PC-9 (cell line): ENCODE measurements at regions not wholly inside any gene's neighbourhood (a gene's known extent, or its start where the extent isn't known, plus 50 kb on each side); places are given as distances from the start of the nearest gene placed in this dataset.

Experiments used
- BruUV-seq: library from RNA; stranded (reverse); fragments of 400-500 nt; replicated peaks from 2 replicates; lab custom pipeline; 2021; lab: Mats Ljungman, UMichigan
- CTCF ChIA-PET: fragments of 300-600 bp; sonication (Branson Sonifier 250); formaldehyde crosslinking; loops from one replicate; lab custom pipeline; 2022; ENCODE audit warnings: antibody characterized with exemption; lab: Charles Lee
- POLR2A ChIA-PET: fragments of 300-600 bp; sonication (Branson Sonifier 250); formaldehyde crosslinking; loops from one replicate; lab custom pipeline; 2022; ENCODE audit warnings: antibody characterized with exemption; ENCODE audit not compliant: unreplicated experiment; lab: Charles Lee
- DNase-seq, 2 experiments: peaks; one replicate each; pipeline versions ENCODE4 v3.0.0 to v3.0.0-alpha.2; 2015 to 2022; ENCODE audit warnings: mixed read lengths in 1 of 2
- H2AFZ ChIP-seq: fragments of 200-600 bp; sonication (generic); 2 replicates; pipeline ENCODE4 v1.8.1; 2017; ENCODE audit warnings: antibody characterized with exemption
- H3F3A ChIP-seq: fragments of 200-600 bp; sonication (generic); 2 replicates; pipeline ENCODE4 v1.8.1; 2017; ENCODE audit warnings: antibody characterized with exemption, mild to moderate bottlenecking, low read depth; ENCODE audit not compliant: insufficient read depth
- H3K27ac ChIP-seq: fragments of 200-600 bp; sonication (generic); 2 replicates; pipeline ENCODE4 v1.6.1; 2016; ENCODE audit warnings: mixed run types
- H3K27me3 ChIP-seq: fragments of 200-600 bp; sonication (generic); 2 replicates; pipeline ENCODE4 v1.6.1; 2016; ENCODE audit warnings: low read depth, mixed run types; ENCODE audit not compliant: insufficient read depth
- H3K36me3 ChIP-seq: fragments of 200-600 bp; sonication (generic); 2 replicates; pipeline ENCODE4 v1.6.1; 2016; ENCODE audit warnings: low read depth, mixed run types
- H3K4me1 ChIP-seq: fragments of 200-600 bp; sonication (generic); replicated peaks from 2 replicates; pipeline ENCODE4 v1.6.1; 2016; ENCODE audit warnings: mixed run types; ENCODE audit not compliant: insufficient read depth
- H3K4me2 ChIP-seq: fragments of 200-600 bp; sonication (generic); 2 replicates; pipeline ENCODE4 v1.6.1; 2017; ENCODE audit warnings: mixed run types
- H3K4me3 ChIP-seq: fragments of 200-600 bp; sonication (generic); 2 replicates; pipeline ENCODE4 v1.6.1; 2016; ENCODE audit warnings: mixed run types
- H3K79me2 ChIP-seq: fragments of 200-600 bp; sonication (generic); 2 replicates; pipeline ENCODE4 v1.6.1; 2017; ENCODE audit warnings: low read depth, mixed run types
- H3K9me2 ChIP-seq: fragments of 200-600 bp; sonication (generic); 2 replicates; pipeline ENCODE4 v1.8.1; 2017; ENCODE audit warnings: mild to moderate bottlenecking; ENCODE audit not compliant: insufficient read depth
- H3K9me3 ChIP-seq: fragments of 200-600 bp; sonication (generic); 2 replicates; pipeline ENCODE4 v1.8.1; 2016; ENCODE audit warnings: low read depth; ENCODE audit not compliant: insufficient read depth
- H4K20me1 ChIP-seq: fragments of 200-600 bp; sonication (generic); 2 replicates; pipeline ENCODE4 v1.8.1; 2017; ENCODE audit not compliant: insufficient read depth
- EZH2 ChIP-seq: fragments of 200-600 bp; sonication (generic); IDR thresholded peaks from 2 replicates; pipeline ENCODE4 v1.8.0; 2017; ENCODE audit warnings: antibody characterized with exemption, low read depth
- intact Hi-C: fragments of 100-400 bp; cut with micrococcal nuclease; formaldehyde crosslinking; loops from one replicate; pipeline ENCODE4 v1.10.0; 2022; ENCODE audit not compliant: unreplicated experiment
- TF ChIP-seq, protein P1 (sequence below): fragments of 200-600 bp; sonication (generic); conservative IDR thresholded peaks from 2 replicates; pipeline ENCODE4 v1.6.1; 2017; ENCODE audit warnings: mixed run types, antibody characterized with exemption, mild to moderate bottlenecking, moderate library complexity

DNA sequence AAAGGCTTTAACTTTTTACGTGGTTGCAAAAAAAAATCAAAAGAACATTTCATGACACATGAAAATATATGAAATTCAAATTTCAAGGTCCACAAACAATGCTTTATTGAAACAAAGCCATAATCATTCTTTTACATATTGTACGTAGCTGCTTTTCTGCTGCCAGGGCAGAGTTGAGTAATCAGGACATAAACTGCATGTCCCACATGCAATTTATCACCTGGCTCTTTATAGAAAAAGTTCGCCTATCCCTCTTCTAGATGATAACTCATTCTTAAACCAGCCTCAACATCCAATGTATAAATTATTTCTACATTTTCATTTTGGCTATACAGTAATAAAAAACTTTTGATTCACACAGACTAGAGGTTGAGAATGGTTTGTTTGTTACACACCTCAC, 154.9 kb downstream of the AXIN2 start:
- H3K27me3 ChIP-seq, result no peaks in the 10 kb centered on the region
- no peak for TF ChIP-seq EZH2
- CTCF ChIA-PET, result no interaction called here

GRCh38 chr17:65405563-65405962, 155.9 kb downstream of the AXIN2 start:
- no peak overlapping the region for H3K4me2 ChIP-seq
- CTCF ChIA-PET, result no interaction called here
- POLR2A ChIA-PET, result no interaction called here
- no peaks in the 10 kb centered on the region for H3K4me1 ChIP-seq
- no peak overlapping the region for H2AFZ ChIP-seq
- H3F3A ChIP-seq, result no peaks in the 10 kb centered on the region; the same call in 1 of the 2 replicates
- no peaks in the 10 kb centered on the region for H3K9me3 ChIP-seq
- DNase-seq, result no peak
- H3K9me2 ChIP-seq, result no peaks in the 10 kb centered on the region
- no TSS peak for BruUV-seq
- H3K79me2 ChIP-seq, result no peaks in the 10 kb centered on the region
- no peak overlapping the region for H3K27ac ChIP-seq
- H3K27me3 ChIP-seq, result no peaks in the 10 kb centered on the region
- TF ChIP-seq, protein P1, sequence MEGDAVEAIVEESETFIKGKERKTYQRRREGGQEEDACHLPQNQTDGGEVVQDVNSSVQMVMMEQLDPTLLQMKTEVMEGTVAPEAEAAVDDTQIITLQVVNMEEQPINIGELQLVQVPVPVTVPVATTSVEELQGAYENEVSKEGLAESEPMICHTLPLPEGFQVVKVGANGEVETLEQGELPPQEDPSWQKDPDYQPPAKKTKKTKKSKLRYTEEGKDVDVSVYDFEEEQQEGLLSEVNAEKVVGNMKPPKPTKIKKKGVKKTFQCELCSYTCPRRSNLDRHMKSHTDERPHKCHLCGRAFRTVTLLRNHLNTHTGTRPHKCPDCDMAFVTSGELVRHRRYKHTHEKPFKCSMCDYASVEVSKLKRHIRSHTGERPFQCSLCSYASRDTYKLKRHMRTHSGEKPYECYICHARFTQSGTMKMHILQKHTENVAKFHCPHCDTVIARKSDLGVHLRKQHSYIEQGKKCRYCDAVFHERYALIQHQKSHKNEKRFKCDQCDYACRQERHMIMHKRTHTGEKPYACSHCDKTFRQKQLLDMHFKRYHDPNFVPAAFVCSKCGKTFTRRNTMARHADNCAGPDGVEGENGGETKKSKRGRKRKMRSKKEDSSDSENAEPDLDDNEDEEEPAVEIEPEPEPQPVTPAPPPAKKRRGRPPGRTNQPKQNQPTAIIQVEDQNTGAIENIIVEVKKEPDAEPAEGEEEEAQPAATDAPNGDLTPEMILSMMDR, result no peak
- TF ChIP-seq EZH2, result no peak
- H4K20me1 ChIP-seq, result no peaks in the 10 kb centered on the region
- no peaks in the 10 kb centered on the region for H3K36me3 ChIP-seq
- no peak overlapping the region for H3K4me3 ChIP-seq
- intact Hi-C loops, result no loop called here

More for the DNA sequence above, 154.9 kb downstream of the AXIN2 start:
- intact Hi-C loops, result no loop called here
- DNase-seq, result no peak
- Histone ChIP-seq H2AFZ (no peak overlapping the region), H3K27ac (no peak overlapping the region), H3K4me1 (no peaks in the 10 kb centered on the region), H3K9me2 (no peaks in the 10 kb centered on the region), H3K4me3 (no peak overlapping the region), H3K36me3 (no peaks in the 10 kb centered on the region), H3F3A (no peaks in the 10 kb centered on the region; the same call in 1 of the 2 replicates), H3K4me2 (no peak overlapping the region), H3K9me3 (no peaks in the 10 kb centered on the region), H3K79me2 (no peaks in the 10 kb centered on the region), H4K20me1 (no peaks in the 10 kb centered on the region)
- BruUV-seq, result no TSS peak
- POLR2A ChIA-PET, result no interaction called here

GRCh38 chr17:65404761-65405160, 156.7 kb downstream of the AXIN2 start:
- Histone ChIP-seq H3F3A (no peaks in the 10 kb centered on the region; the same call in 1 of the 2 replicates), H2AFZ (no peak overlapping the region), H3K36me3 (no peaks in the 10 kb centered on the region), H3K4me3 (no peak overlapping the region), H3K79me2 (no peaks in the 10 kb centered on the region), H3K9me2 (no peaks in the 10 kb centered on the region), H3K27ac (no peak overlapping the region), H3K27me3 (no peaks in the 10 kb centered on the region), H4K20me1 (no peaks in the 10 kb centered on the region), H3K4me1 (no peaks in the 10 kb centered on the region), H3K4me2 (no peak overlapping the region), H3K9me3 (no peaks in the 10 kb centered on the region)
- TF ChIP-seq, protein P1, result no peak
- no peak for TF ChIP-seq EZH2
- POLR2A ChIA-PET, result no interaction called here
- BruUV-seq, result no TSS peak
- DNase-seq, result no peak
- intact Hi-C loops, result no loop called here
- CTCF ChIA-PET, result no interaction called here

- Histone ChIP-seq H3K9me3 (no peaks in the 10 kb centered on the region), H2AFZ (no peak overlapping the region), H3K4me2 (no peak overlapping the region), H3K4me1 (no peaks in the 10 kb centered on the region), H3K9me2 (no peaks in the 10 kb centered on the region), H3K79me2 (no peaks in the 10 kb centered on the region), H3K4me3 (no peak overlapping the region), H3K36me3 (no peaks in the 10 kb centered on the region), H3K27ac (no peak overlapping the region), H3F3A (no peaks in the 10 kb centered on the region; the same call in 1 of the 2 replicates), H3K27me3 (no peaks in the 10 kb centered on the region), H4K20me1 (no peaks in the 10 kb centered on the region)
- no peak for TF ChIP-seq EZH2
- TF ChIP-seq, protein P1, result no peak
- CTCF ChIA-PET, result no interaction called here
- POLR2A ChIA-PET, result no interaction called here
- no TSS peak for BruUV-seq
- no peak for DNase-seq
- intact Hi-C loops, result no loop called here
These were observed 157.8 kb downstream of the AXIN2 start for GRCh38 chr17:65403626-65404025.
